GM12891 (cell line): ENCODE measurements at regions not wholly inside any gene's neighbourhood (a gene's known extent, or its start where the extent isn't known, plus 50 kb on each side); places are given as distances from the start of the nearest gene placed in this dataset.
"Not testable (repeated sequence)": the region's sequence is repeated elsewhere in the genome, so short reads cannot be mapped to it uniquely, and the experiment has no call there.

Experiments used
- POLR2A ChIP-seq: IDR thresholded peaks from 2 replicates; pipeline ENCODE4 v1.6.1; 2011; ENCODE audit warnings: low read depth, low read length, control low read depth
- POLR2AphosphoS5 ChIP-seq: IDR thresholded peaks from 2 replicates; pipeline ENCODE4 v1.6.1; 2011; ENCODE audit warnings: low read depth, low read length, control low read depth
- POU2F2 ChIP-seq: IDR thresholded peaks from 2 replicates; pipeline ENCODE4 v1.6.1; 2011; ENCODE audit warnings: low read depth, mild to moderate bottlenecking, control low read depth, low read length, moderate library complexity
- SPI1 ChIP-seq: IDR thresholded peaks from 2 replicates; pipeline ENCODE4 v1.6.1; 2011; ENCODE audit warnings: low read depth, low read length, control low read depth
- TAF1 ChIP-seq: IDR thresholded peaks from 2 replicates; pipeline ENCODE4 v1.6.1; 2011; ENCODE audit warnings: low read depth, low read length, control low read depth

- TF ChIP-seq POLR2A, TAF1, POLR2AphosphoS5, SPI1, POU2F2: not testable (repeated sequence)
These were observed 158.2 kb upstream of the EPB41L3 start for GRCh38 chr18:5702016-5702415.
